ENCODE measurements at regions not wholly inside any gene's neighbourhood (a gene's known extent, or its start where the extent isn't known, plus 50 kb on each side); places are given as distances from the start of the nearest gene placed in this dataset.

DNA sequence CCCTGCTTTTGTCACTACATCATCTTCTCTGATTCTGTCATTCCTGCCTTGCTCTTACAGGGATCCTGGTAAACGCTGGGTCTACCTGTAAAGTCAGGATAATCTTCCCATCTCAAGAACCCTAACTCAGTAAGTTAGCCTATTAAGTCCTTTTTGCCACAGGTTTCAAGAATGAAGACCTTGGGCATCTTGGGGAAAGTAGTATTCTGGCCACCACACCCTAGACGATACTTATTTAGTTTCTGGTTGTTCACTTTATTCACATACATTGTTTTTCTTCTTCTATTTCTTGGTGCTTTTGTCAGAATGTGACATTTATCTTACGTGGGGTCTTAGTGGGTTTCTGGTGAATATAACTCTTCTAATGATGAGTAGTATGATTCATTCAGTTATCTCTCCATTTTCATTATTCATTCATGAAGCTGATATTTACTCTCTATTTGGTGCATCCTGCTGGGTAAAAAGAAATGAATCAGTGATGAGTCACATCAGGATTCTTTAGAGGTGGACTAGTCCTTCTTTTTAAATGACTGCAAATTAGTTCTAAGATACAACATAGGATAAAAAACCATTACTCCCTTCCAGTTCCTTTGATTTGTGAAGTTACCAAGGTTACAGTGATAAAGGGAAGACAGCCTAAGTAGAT lies 514.4 kb upstream of the B3GALT2 start:
- intact Hi-C loops (cut with micrococcal nuclease) = no loop called here
- FAIRE-seq = no peak
- DNase-seq (ENCODE audit: low read depth, low spot score) = peak; percentile 44
- peaks cover 4% of the 10 kb centered on the region for H3K4me1 ChIP-seq (ENCODE audit: control insufficient read depth, extremely low read depth, insufficient read depth, low read length)
- H3K27ac ChIP-seq (ENCODE audit: insufficient read depth, low read depth, low read length) = no peak overlapping the region
- no peaks in the 10 kb centered on the region for H3K79me2 ChIP-seq (ENCODE audit: control insufficient read depth, insufficient read depth, low read length)
- peak; percentile 49 for TF ChIP-seq JUN (IDR thresholded peaks at IDR 0.05; ENCODE audit: borderline replicate concordance, insufficient read depth, insufficient read length, low read depth)
- no peak for TF ChIP-seq MYC (IDR thresholded peaks at IDR 0.05; ENCODE audit: low read depth, low read length)
- peak; percentile 34 for TF ChIP-seq GATA2 (IDR thresholded peaks at IDR 0.05; ENCODE audit: insufficient read depth, insufficient read length, low read depth, low read length)
- no peak for TF ChIP-seq POLR2A (IDR thresholded peaks at IDR 0.05; ENCODE audit: low read depth, low read length)
- peak; percentile 95 for TF ChIP-seq FOS (IDR thresholded peaks at IDR 0.05; ENCODE audit: borderline replicate concordance, insufficient read depth, low read length)
- TF ChIP-seq, protein P1, sequence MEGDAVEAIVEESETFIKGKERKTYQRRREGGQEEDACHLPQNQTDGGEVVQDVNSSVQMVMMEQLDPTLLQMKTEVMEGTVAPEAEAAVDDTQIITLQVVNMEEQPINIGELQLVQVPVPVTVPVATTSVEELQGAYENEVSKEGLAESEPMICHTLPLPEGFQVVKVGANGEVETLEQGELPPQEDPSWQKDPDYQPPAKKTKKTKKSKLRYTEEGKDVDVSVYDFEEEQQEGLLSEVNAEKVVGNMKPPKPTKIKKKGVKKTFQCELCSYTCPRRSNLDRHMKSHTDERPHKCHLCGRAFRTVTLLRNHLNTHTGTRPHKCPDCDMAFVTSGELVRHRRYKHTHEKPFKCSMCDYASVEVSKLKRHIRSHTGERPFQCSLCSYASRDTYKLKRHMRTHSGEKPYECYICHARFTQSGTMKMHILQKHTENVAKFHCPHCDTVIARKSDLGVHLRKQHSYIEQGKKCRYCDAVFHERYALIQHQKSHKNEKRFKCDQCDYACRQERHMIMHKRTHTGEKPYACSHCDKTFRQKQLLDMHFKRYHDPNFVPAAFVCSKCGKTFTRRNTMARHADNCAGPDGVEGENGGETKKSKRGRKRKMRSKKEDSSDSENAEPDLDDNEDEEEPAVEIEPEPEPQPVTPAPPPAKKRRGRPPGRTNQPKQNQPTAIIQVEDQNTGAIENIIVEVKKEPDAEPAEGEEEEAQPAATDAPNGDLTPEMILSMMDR (IDR thresholded peaks at IDR 0.05; ENCODE audit: extremely low read depth in 1 of 2, insufficient read depth in 1 of 2, low read depth in 1 of 2, low read length in 2 of 2) = no peak
- TF ChIP-seq EZH2 (IDR thresholded peaks at IDR 0.05; ENCODE audit: borderline replicate concordance, low read depth, low read length, severe bottlenecking) = no peak
- TF ChIP-seq, protein P2, sequence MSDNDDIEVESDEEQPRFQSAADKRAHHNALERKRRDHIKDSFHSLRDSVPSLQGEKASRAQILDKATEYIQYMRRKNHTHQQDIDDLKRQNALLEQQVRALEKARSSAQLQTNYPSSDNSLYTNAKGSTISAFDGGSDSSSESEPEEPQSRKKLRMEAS (IDR thresholded peaks at IDR 0.05; ENCODE audit: insufficient read depth, insufficient read length) = no peak
- no peak for TF ChIP-seq POLR2AphosphoS5 (IDR thresholded peaks at IDR 0.05; ENCODE audit: insufficient read depth, low read depth, low read length)
- H3K27me3 ChIP-seq (ENCODE audit: control insufficient read depth in 2 of 2, insufficient read depth in 2 of 2, low read length in 2 of 2) = no peaks in the 10 kb centered on the region
- dilution Hi-C loops (cut with MboI; ENCODE audit: extremely low pct_ligation_motif_present, low sequenced_read_pairs) = no loop called here
- H3K36me3 ChIP-seq (ENCODE audit: control insufficient read depth in 2 of 2, extremely low read depth in 1 of 2, insufficient read depth in 2 of 2, low read length in 2 of 2) = no peaks in the 10 kb centered on the region
- ChIA-PET POLR2A (no interaction called here), CTCF (interaction anchor here (2.6 kb wide), 1 partner anchor 36 kb away, joined by 8 read pairs; no protein-coding TSS in a partner anchor)
- H3K9me1 ChIP-seq (replicated peaks; ENCODE audit: control insufficient read depth, extremely low read depth, insufficient read depth, low read length) = no peaks in the 10 kb centered on the region
- no TSS peak for BruUV-seq (replicated peaks)
- no peak overlapping the region for H2AFZ ChIP-seq (ENCODE audit: low read depth, low read length)
- H3K4me2 ChIP-seq (ENCODE audit: insufficient read depth, low read length) = no peak overlapping the region
- H3K9ac ChIP-seq (replicated peaks; ENCODE audit: extremely low read depth, insufficient read depth, low read length) = no peak overlapping the region
- H3K9me3 ChIP-seq (replicated peaks; ENCODE audit: control insufficient read depth, insufficient read depth, low read length) = no peaks in the 10 kb centered on the region
- H4K20me1 ChIP-seq (replicated peaks; ENCODE audit: control insufficient read depth, extremely low read depth, insufficient read depth, low read length) = no peaks in the 10 kb centered on the region
- H3K4me3 ChIP-seq (replicated peaks in 1 of 3; ENCODE audit: insufficient read depth in 1 of 3, low read depth in 1 of 3, low read length in 3 of 3) = no peak overlapping the region
